Colonic mucosa (tissue), 4 donors: ENCODE measurements at regions not wholly inside any gene's neighbourhood (a gene's known extent, or its start where the extent isn't known, plus 50 kb on each side); places are given as distances from the start of the nearest gene placed in this dataset.

Experiments used
- DNase-seq: peaks from one replicate; pipeline ENCODE4 v3.0.0-alpha.2; 2020
- H3K27ac ChIP-seq: fragments of 200-600 bp; one replicate; pipeline ENCODE4 v1.8.0; 2021
- H3K27me3 ChIP-seq: fragments of 200-600 bp; one replicate; pipeline ENCODE4 v1.8.0; 2021
- H3K36me3 ChIP-seq: fragments of 200-600 bp; one replicate; pipeline ENCODE4 v1.8.0; 2021
- H3K4me1 ChIP-seq: fragments of 200-600 bp; one replicate; pipeline ENCODE4 v1.8.0; 2021; ENCODE audit warnings: mild to moderate bottlenecking
- H3K4me3 ChIP-seq: fragments of 200-600 bp; one replicate; pipeline ENCODE4 v1.8.0; 2021
- H3K9ac ChIP-seq, 2 donors: one replicate each; pipeline ENCODE4 v1.7.0; 2013; ENCODE audit warnings: control low read depth in 2 of 2, low read depth in 2 of 2, low read length in 2 of 2
- H3K9me3 ChIP-seq: fragments of 200-600 bp; one replicate; pipeline ENCODE4 v1.8.0; 2021
- CTCF ChIP-seq: fragments of 200-600 bp; IDR thresholded peaks from one replicate; pipeline ENCODE4 v1.8.0; 2022; ENCODE audit warnings: antibody characterized with exemption, mild to moderate bottlenecking
- intact Hi-C: fragments of 100-400 bp; cut with DNase I; formaldehyde crosslinking; loops from one replicate; pipeline ENCODE4 v1.14.1; 2022
- donor health status: healthy.
- donor health status: DM: no; HTN: no; CAD: no.
- donor health status: DM: no; HTN: no; CAD: no.

- intact Hi-C loops = no loop called here
- TF ChIP-seq CTCF = no peak
Observed at GRCh38 chr22:47592791-47593190, 830.3 kb downstream of the TBC1D22A start.

GRCh38 chr22:47591709-47592108 lies 829.3 kb downstream of the TBC1D22A start:
- Histone ChIP-seq H3K36me3 (no peaks in the 10 kb centered on the region), H3K4me3 (no peak overlapping the region), H3K27me3 (no peaks in the 10 kb centered on the region), H3K4me1 (no peaks in the 10 kb centered on the region), H3K9me3 (no peaks in the 10 kb centered on the region), H3K9ac (no peak overlapping the region), H3K27ac (no peak overlapping the region)
- DNase-seq = no peak
- no peak for TF ChIP-seq CTCF
- intact Hi-C loops = no loop called here

More at GRCh38 chr22:47592791-47593190, 830.3 kb downstream of the TBC1D22A start:
- no peak for DNase-seq
- H3K36me3 ChIP-seq = no peaks in the 10 kb centered on the region
- no peaks in the 10 kb centered on the region for H3K27me3 ChIP-seq
- no peak overlapping the region for H3K4me3 ChIP-seq
- H3K27ac ChIP-seq = no peak overlapping the region
- no peaks in the 10 kb centered on the region for H3K9me3 ChIP-seq
- H3K4me1 ChIP-seq = no peaks in the 10 kb centered on the region
- no peak overlapping the region for H3K9ac ChIP-seq

- no peak overlapping the region for H3K9ac ChIP-seq
- no peak for TF ChIP-seq CTCF
- intact Hi-C loops = no loop called here
- H3K4me3 ChIP-seq = no peak overlapping the region
- H3K4me1 ChIP-seq = no peaks in the 10 kb centered on the region
- no peaks in the 10 kb centered on the region for H3K27me3 ChIP-seq
- H3K36me3 ChIP-seq = no peaks in the 10 kb centered on the region
- H3K9me3 ChIP-seq = no peaks in the 10 kb centered on the region
- no peak overlapping the region for H3K27ac ChIP-seq
- no peak for DNase-seq
Observed at GRCh38 chr22:47591016-47591415, 828.6 kb downstream of the TBC1D22A start.

- H3K4me1 ChIP-seq = no peaks in the 10 kb centered on the region
- TF ChIP-seq CTCF = no peak
- H3K4me3 ChIP-seq = no peak overlapping the region
- H3K27ac ChIP-seq = no peak overlapping the region
- no peaks in the 10 kb centered on the region for H3K36me3 ChIP-seq
- no peaks in the 10 kb centered on the region for H3K9me3 ChIP-seq
- H3K9ac ChIP-seq = no peak overlapping the region
- DNase-seq = no peak
- H3K27me3 ChIP-seq = no peaks in the 10 kb centered on the region
- intact Hi-C loops = no loop called here
Observed at GRCh38 chr22:47589271-47590250, 827.1 kb downstream of the TBC1D22A start.

- Histone ChIP-seq H3K27me3 (no peaks in the 10 kb centered on the region), H3K27ac (no peak overlapping the region), H3K9me3 (no peaks in the 10 kb centered on the region), H3K36me3 (no peaks in the 10 kb centered on the region), H3K4me3 (no peak overlapping the region), H3K4me1 (no peaks in the 10 kb centered on the region), H3K9ac (no peak overlapping the region)
- no peak for TF ChIP-seq CTCF
- intact Hi-C loops = no loop called here
- DNase-seq = no peak
Observed at GRCh38 chr22:47588578-47588960, 826.1 kb downstream of the TBC1D22A start.
